ENCODE measurements at regions not wholly inside any gene's neighbourhood (a gene's known extent, or its start where the extent isn't known, plus 50 kb on each side); places are given as distances from the start of the nearest gene placed in this dataset.

- no peak for TF ChIP-seq GABPA (IDR thresholded peaks at IDR 0.05; ENCODE audit: low read depth)
- TF ChIP-seq, protein P1, sequence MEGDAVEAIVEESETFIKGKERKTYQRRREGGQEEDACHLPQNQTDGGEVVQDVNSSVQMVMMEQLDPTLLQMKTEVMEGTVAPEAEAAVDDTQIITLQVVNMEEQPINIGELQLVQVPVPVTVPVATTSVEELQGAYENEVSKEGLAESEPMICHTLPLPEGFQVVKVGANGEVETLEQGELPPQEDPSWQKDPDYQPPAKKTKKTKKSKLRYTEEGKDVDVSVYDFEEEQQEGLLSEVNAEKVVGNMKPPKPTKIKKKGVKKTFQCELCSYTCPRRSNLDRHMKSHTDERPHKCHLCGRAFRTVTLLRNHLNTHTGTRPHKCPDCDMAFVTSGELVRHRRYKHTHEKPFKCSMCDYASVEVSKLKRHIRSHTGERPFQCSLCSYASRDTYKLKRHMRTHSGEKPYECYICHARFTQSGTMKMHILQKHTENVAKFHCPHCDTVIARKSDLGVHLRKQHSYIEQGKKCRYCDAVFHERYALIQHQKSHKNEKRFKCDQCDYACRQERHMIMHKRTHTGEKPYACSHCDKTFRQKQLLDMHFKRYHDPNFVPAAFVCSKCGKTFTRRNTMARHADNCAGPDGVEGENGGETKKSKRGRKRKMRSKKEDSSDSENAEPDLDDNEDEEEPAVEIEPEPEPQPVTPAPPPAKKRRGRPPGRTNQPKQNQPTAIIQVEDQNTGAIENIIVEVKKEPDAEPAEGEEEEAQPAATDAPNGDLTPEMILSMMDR (IDR thresholded peaks at IDR 0.05; ENCODE audit: insufficient read depth, low read length): no peak
- TF ChIP-seq, protein P2, sequence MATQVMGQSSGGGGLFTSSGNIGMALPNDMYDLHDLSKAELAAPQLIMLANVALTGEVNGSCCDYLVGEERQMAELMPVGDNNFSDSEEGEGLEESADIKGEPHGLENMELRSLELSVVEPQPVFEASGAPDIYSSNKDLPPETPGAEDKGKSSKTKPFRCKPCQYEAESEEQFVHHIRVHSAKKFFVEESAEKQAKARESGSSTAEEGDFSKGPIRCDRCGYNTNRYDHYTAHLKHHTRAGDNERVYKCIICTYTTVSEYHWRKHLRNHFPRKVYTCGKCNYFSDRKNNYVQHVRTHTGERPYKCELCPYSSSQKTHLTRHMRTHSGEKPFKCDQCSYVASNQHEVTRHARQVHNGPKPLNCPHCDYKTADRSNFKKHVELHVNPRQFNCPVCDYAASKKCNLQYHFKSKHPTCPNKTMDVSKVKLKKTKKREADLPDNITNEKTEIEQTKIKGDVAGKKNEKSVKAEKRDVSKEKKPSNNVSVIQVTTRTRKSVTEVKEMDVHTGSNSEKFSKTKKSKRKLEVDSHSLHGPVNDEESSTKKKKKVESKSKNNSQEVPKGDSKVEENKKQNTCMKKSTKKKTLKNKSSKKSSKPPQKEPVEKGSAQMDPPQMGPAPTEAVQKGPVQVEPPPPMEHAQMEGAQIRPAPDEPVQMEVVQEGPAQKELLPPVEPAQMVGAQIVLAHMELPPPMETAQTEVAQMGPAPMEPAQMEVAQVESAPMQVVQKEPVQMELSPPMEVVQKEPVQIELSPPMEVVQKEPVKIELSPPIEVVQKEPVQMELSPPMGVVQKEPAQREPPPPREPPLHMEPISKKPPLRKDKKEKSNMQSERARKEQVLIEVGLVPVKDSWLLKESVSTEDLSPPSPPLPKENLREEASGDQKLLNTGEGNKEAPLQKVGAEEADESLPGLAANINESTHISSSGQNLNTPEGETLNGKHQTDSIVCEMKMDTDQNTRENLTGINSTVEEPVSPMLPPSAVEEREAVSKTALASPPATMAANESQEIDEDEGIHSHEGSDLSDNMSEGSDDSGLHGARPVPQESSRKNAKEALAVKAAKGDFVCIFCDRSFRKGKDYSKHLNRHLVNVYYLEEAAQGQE (IDR thresholded peaks at IDR 0.05; ENCODE audit: insufficient replicate concordance, low read depth): no peak
These were observed 219.4 kb downstream of the NHLRC3 start for GRCh38 chr13:39257642-39258041.
